G401 (cell line): ENCODE measurements at regions not wholly inside any gene's neighbourhood (a gene's known extent, or its start where the extent isn't known, plus 50 kb on each side); places are given as distances from the start of the nearest gene placed in this dataset.
"Not testable (repeated sequence)": the region's sequence is repeated elsewhere in the genome, so short reads cannot be mapped to it uniquely, and the experiment has no call there.

Source experiments
- DNase-seq: peaks from one replicate; pipeline ENCODE4 v3.0.0-alpha.2; 2015; ENCODE audit warnings: low spot score
- in situ Hi-C: cut with HindIII; loops from 2 replicates; pipeline ENCODE4 v1.10.0; 2016; ENCODE audit warnings: low sequenced_read_pairs, mixed read lengths

DNA sequence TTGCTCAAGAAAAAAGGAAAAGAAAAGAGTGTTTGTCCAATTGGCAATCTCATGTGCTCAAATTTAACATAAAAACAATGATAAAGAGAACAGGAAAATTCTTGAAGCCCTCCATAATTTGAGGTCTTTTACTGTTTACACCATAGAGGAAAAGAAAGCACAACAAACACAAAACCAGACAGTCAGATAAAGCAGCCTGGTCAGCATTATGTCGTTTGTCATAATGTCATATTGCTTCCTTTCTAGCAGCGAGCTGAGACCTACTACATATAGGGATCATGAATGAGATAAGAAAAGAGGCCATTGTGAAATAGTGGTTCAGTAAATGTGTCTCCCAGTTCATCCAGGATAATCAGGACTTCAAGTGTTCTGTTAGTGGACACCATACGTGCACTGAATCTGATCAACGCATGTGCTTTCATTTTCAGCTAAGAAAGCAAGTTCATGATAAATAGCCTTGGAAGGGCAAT lies 64.7 kb upstream of the SELENOP start:
- in situ Hi-C loops = no loop called here
- DNase-seq = no peak

DNA sequence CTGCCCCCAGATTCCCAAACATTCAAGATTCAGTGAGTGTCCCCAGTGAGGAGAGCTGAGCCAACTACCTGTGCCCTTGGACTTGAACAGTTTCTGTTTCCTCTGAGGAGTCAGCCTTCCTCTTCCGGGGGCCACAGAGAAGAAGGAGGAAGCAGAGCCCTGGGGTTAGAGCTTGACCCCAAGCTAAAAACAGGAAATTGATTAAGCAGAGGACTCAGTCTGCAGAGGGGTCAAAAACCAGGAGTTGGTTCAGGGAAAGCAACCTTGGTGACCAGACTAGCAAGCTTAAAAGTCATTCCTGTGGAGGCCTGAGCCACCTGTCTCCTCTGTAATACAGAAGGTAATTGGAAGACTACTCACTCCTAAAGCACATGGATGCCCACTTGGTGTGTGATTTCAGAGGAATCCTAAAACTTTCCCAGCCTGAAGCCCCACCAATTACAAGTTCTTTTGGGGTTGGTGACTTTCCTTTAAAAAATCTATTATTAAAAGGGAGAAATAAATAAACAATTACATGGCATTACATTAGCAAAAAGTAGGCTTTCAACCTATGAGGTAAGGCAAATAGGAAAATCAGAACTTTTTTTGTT lies 64.2 kb upstream of the SELENOP start:
- DNase-seq = no peak
- in situ Hi-C loops = no loop called here

- in situ Hi-C loops = no loop called here
- no peak for DNase-seq
These were observed 63.5 kb upstream of the SELENOP start for GRCh38 chr5:42875211-42875610.

GRCh38 chr5:42874621-42875198 lies 63.0 kb upstream of the SELENOP start:
- DNase-seq = no peak
- in situ Hi-C loops = no loop called here

DNA sequence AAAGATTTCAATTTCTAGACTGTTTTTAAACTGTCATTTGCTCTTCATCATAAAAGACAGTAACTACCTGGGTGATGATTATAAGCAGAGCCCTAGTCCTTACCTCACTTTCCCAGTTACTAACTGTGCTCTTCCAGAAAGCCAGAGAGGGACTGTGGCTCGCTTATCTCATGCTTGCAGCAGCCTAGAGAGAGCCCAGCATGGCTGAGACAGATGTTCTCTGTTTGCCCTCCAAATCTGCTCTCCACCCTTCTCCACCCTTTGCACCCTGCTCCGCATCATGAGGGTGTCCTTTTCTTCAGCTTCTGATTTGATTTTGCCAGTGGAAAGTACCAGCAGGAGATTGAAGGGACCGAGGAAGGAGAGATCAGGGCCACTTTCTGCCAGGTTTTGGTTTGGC lies 61.2 kb upstream of the SELENOP start:
- in situ Hi-C loops = no loop called here
- DNase-seq = no peak

DNA sequence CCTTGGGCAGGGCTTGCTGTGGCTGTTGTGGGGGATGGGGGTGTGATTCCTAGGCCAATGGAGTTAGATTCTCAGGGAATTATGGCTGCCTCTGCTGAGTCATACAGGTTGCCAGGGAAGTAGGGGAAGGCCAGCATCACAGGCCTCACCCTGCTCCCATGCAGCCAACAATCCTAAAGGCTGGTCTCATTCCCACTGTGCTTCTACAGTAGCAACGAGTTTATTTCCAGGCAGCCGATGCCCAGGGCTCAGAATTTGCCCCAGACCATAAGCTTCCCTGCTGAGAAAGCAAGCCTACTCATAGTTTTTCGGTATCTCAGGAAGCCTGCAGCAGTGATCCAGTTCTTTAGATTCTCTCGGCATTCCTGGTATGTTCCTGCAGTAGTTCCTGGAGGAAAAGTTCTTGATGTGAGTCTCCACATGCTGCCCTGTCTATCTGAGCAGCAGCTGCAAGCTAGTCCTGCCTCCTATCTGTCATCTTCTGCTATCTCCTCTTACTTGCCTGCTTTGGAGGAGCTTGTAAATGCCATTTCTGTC lies 59.3 kb upstream of the SELENOP start:
- no peak for DNase-seq

GRCh38 chr5:42868417-42868816 lies 56.7 kb upstream of the SELENOP start:
- in situ Hi-C loops, DNase-seq: not testable (repeated sequence)

More for the DNA sequence above, 59.3 kb upstream of the SELENOP start:
- in situ Hi-C loops = no loop called here

- DNase-seq, in situ Hi-C loops: not testable (repeated sequence)
These were observed 53.1 kb upstream of the SELENOP start for GRCh38 chr5:42864749-42865148.
